GM18868 (cell line): ENCODE measurements at regions not wholly inside any gene's neighbourhood (a gene's known extent, or its start where the extent isn't known, plus 50 kb on each side); places are given as distances from the start of the nearest gene placed in this dataset.

Experiments used
- ATAC-seq: cut with Tn5 transposase; IDR thresholded peaks from one replicate; pipeline ENCODE4 v1.9.1; 2021; ENCODE audit warnings: mild to moderate bottlenecking, moderate library complexity; ENCODE audit not compliant: unreplicated experiment

GRCh38 chr2:198448789-198449188, 644.4 kb downstream of the PLCL1 start:
- ATAC-seq: no peak

GRCh38 chr2:198444800-198445287, 640.5 kb downstream of the PLCL1 start:
- ATAC-seq: no peak

- no peak for ATAC-seq
These were observed 637.5 kb downstream of the PLCL1 start for GRCh38 chr2:198441901-198442300.

- no peak for ATAC-seq
These were observed 636.9 kb downstream of the PLCL1 start for GRCh38 chr2:198441246-198441645.

- no peak for ATAC-seq
These were observed 636.4 kb downstream of the PLCL1 start for GRCh38 chr2:198440833-198441232.

- ATAC-seq: no peak
These were observed 633.9 kb downstream of the PLCL1 start for GRCh38 chr2:198438331-198438730.

- ATAC-seq: no peak
These were observed 619.7 kb downstream of the PLCL1 start for GRCh38 chr2:198424112-198424511.

- no peak for ATAC-seq
These were observed 613.4 kb downstream of the PLCL1 start for GRCh38 chr2:198417836-198418235.

- no peak for ATAC-seq
These were observed 610.6 kb downstream of the PLCL1 start for GRCh38 chr2:198414976-198415375.

GRCh38 chr2:198411936-198412335, 607.5 kb downstream of the PLCL1 start:
- ATAC-seq: no peak

GRCh38 chr2:198408171-198408570, 603.8 kb downstream of the PLCL1 start:
- no peak for ATAC-seq

GRCh38 chr2:198405311-198405710, 600.9 kb downstream of the PLCL1 start:
- no peak for ATAC-seq

GRCh38 chr2:198401644-198402043, 597.3 kb downstream of the PLCL1 start:
- ATAC-seq: no peak

- ATAC-seq: no peak
These were observed 596.6 kb downstream of the PLCL1 start for GRCh38 chr2:198400999-198401398.

- no peak for ATAC-seq
These were observed 589.8 kb downstream of the PLCL1 start for GRCh38 chr2:198394208-198394607.

- ATAC-seq: no peak
These were observed 586.3 kb downstream of the PLCL1 start for GRCh38 chr2:198390670-198391069.

GRCh38 chr2:198387677-198388076, 583.3 kb downstream of the PLCL1 start:
- ATAC-seq: no peak

- no peak for ATAC-seq
These were observed 581.5 kb downstream of the PLCL1 start for GRCh38 chr2:198385856-198386255.

- no peak for ATAC-seq
These were observed 580.9 kb downstream of the PLCL1 start for GRCh38 chr2:198385326-198385725.

- no peak for ATAC-seq
These were observed 579.0 kb downstream of the PLCL1 start for GRCh38 chr2:198383392-198383791.

- no peak for ATAC-seq
These were observed 578.4 kb downstream of the PLCL1 start for GRCh38 chr2:198382811-198383210.

GRCh38 chr2:198376677-198377076, 572.3 kb downstream of the PLCL1 start:
- no peak for ATAC-seq

GRCh38 chr2:198375083-198375410, 570.7 kb downstream of the PLCL1 start:
- no peak for ATAC-seq
